Endothelial cell (in vitro differentiated cells): ENCODE measurements at regions not wholly inside any gene's neighbourhood (a gene's known extent, or its start where the extent isn't known, plus 50 kb on each side); places are given as distances from the start of the nearest gene placed in this dataset.

Source experiments
- DNase-seq: peaks from one replicate; pipeline ENCODE4 v3.0.0; 2021; ENCODE audit warnings: low spot score
- H3K27ac Mint-ChIP-seq: one replicate; pipeline ENCODE4 v1.8.0; 2021; ENCODE audit warnings: mixed read lengths, inconsistent platforms; ENCODE audit not compliant: unreplicated experiment
- H3K27me3 Mint-ChIP-seq: one replicate; pipeline ENCODE4 v1.8.0; 2021; ENCODE audit warnings: mild to moderate bottlenecking, moderate library complexity, mixed read lengths, inconsistent platforms; ENCODE audit not compliant: unreplicated experiment
- H3K36me3 Mint-ChIP-seq: one replicate; pipeline ENCODE4 v1.8.0; 2021; ENCODE audit warnings: mild to moderate bottlenecking, low read depth, mixed read lengths, inconsistent platforms; ENCODE audit not compliant: unreplicated experiment
- H3K4me1 Mint-ChIP-seq: one replicate; pipeline ENCODE4 v1.8.0; 2021; ENCODE audit warnings: mild to moderate bottlenecking, mixed read lengths, inconsistent platforms; ENCODE audit not compliant: unreplicated experiment
- H3K4me3 Mint-ChIP-seq: one replicate; pipeline ENCODE4 v1.8.0; 2021; ENCODE audit warnings: mild to moderate bottlenecking, mixed read lengths, inconsistent platforms; ENCODE audit not compliant: unreplicated experiment
- H3K9me3 Mint-ChIP-seq: one replicate; pipeline ENCODE4 v1.8.0; 2021; ENCODE audit warnings: mixed read lengths, inconsistent platforms; ENCODE audit not compliant: unreplicated experiment
- TF ChIP-seq, protein P1 (sequence below): fragments of 200-600 bp; sonication (generic); IDR thresholded peaks from one replicate; pipeline ENCODE4 v1.5.0; 2021; ENCODE audit warnings: antibody characterized with exemption; ENCODE audit not compliant: unreplicated experiment

DNA sequence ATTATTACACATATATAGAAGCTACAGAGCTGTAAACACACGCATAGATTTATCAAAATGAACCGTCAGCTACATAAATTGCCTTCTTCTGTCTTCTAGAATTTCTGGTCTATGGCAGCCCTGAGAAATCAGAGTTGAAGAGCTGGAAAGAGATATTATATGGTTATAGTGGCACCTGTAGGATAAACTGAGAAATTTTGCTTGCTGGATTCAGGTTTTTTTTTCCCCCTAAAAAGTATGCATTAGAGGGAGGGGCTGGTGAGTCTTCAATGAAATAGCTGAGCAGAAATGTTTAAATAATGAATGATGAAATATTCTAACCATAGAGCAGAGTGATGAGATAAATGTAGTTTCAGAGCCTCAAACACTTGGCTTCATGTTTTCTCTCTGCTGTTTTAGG lies 78.0 kb upstream of the DYNC1I1 start:
- H3K27ac Mint-ChIP-seq = no peak overlapping the region
- H3K4me1 Mint-ChIP-seq = peaks cover 6% of the 10 kb centered on the region
- no peak for DNase-seq
- no peak overlapping the region for H3K4me3 Mint-ChIP-seq
- no peaks in the 10 kb centered on the region for H3K36me3 Mint-ChIP-seq
- TF ChIP-seq, protein P1, sequence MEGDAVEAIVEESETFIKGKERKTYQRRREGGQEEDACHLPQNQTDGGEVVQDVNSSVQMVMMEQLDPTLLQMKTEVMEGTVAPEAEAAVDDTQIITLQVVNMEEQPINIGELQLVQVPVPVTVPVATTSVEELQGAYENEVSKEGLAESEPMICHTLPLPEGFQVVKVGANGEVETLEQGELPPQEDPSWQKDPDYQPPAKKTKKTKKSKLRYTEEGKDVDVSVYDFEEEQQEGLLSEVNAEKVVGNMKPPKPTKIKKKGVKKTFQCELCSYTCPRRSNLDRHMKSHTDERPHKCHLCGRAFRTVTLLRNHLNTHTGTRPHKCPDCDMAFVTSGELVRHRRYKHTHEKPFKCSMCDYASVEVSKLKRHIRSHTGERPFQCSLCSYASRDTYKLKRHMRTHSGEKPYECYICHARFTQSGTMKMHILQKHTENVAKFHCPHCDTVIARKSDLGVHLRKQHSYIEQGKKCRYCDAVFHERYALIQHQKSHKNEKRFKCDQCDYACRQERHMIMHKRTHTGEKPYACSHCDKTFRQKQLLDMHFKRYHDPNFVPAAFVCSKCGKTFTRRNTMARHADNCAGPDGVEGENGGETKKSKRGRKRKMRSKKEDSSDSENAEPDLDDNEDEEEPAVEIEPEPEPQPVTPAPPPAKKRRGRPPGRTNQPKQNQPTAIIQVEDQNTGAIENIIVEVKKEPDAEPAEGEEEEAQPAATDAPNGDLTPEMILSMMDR = no peak
- H3K9me3 Mint-ChIP-seq = no peaks in the 10 kb centered on the region
- no peaks in the 10 kb centered on the region for H3K27me3 Mint-ChIP-seq

DNA sequence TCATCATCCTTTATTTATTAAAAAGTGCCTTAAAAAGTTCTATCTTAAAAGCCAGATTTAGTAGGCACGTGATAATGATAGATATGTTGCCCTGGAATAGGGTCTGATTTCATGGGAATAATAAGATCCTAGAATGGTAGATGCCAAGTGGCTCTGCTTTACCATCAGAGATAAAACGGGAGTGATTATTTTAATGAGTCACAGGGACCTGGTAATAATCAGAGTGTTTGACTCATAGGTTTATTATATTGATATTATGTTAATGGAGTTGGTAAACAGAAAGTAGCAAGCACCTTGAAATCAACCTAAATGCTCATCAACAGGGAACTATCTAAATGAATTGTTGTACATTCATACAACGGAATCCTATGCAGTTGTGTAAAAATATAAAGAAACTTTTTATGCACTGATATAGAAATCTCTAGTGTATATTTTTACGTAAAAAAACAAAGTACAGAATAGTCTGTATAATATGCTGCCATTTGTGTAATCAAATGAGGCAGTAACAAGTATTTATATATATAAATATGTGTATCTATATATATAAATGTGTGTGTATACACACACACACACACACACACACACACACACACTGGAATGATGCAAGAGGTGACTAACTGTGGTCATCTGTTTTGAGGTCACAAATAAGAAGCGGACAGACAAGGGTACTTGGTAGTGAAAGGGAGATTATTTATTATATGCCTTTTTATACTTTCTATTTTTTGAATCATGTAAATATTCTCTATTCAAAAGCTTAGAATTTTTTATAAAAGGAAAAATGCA lies 78.6 kb upstream of the DYNC1I1 start:
- peaks cover 6% of the 10 kb centered on the region for H3K4me1 Mint-ChIP-seq
- H3K4me3 Mint-ChIP-seq = no peak overlapping the region
- TF ChIP-seq, protein P1 = no peak
- no peaks in the 10 kb centered on the region for H3K27me3 Mint-ChIP-seq
- no peak for DNase-seq
- no peaks in the 10 kb centered on the region for H3K36me3 Mint-ChIP-seq
- no peak overlapping the region for H3K27ac Mint-ChIP-seq
- no peaks in the 10 kb centered on the region for H3K9me3 Mint-ChIP-seq

DNA sequence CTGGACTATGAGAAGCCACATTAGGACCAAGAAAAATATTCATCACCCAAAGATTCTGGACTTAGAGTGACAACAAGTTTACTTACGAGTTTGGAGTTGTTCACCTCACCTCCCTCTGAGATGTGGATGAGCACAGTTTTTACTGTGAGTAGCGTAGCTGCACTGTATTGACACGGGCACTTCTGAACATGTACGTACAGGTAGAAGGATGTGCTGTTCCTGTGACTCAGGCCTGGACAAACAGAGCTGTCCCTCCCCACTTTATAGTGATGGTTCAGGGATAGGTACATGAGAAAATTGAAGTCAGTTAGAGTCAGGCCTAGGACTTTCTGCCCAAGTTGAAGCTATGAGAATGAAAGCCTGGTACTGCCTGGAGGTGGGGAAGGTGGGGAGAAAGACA lies 80.9 kb upstream of the DYNC1I1 start:
- DNase-seq = no peak

DNA sequence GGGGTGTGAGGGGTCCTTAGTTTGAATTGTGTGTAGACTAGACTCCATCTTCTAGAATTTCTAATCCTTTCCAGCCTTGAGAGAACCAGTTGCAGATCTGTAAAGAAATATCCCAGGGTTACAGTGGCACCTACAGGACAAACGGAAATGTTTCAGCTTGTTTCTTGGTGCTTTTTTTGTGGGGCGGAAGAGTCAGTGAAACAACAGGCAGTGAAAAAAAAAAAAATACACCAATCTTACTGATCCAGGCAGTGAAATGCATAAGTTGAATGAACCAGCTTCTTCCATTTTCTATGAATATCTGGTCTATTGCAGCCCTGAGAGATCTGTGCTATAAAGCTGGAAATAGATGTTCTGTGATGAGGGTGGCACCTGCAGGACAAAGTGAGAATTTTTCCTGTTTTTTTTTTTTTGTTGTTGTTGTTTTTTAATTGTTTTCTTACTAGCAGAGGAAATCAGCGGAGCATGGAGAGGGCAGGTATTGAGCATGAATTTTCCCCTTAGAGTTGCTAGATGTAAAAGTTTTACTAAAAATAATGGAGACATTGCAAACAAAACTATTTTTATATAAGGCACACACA lies 81.9 kb upstream of the DYNC1I1 start:
- Mint-ChIP-seq H3K9me3 (no peaks in the 10 kb centered on the region), H3K27me3 (no peaks in the 10 kb centered on the region), H3K27ac (peak overlapping the region; percentile 10), H3K4me1 (peaks cover 6% of the 10 kb centered on the region), H3K4me3 (no peak overlapping the region), H3K36me3 (no peaks in the 10 kb centered on the region)
- TF ChIP-seq, protein P1 = peak; percentile 83
- peak; percentile 24 for DNase-seq

More for the DNA sequence above, 80.9 kb upstream of the DYNC1I1 start:
- H3K4me1 Mint-ChIP-seq = peaks cover 6% of the 10 kb centered on the region
- TF ChIP-seq, protein P1 = no peak
- H3K36me3 Mint-ChIP-seq = no peaks in the 10 kb centered on the region
- no peak overlapping the region for H3K4me3 Mint-ChIP-seq
- H3K27ac Mint-ChIP-seq = no peak overlapping the region
- H3K9me3 Mint-ChIP-seq = no peaks in the 10 kb centered on the region
- H3K27me3 Mint-ChIP-seq = no peaks in the 10 kb centered on the region

DNA sequence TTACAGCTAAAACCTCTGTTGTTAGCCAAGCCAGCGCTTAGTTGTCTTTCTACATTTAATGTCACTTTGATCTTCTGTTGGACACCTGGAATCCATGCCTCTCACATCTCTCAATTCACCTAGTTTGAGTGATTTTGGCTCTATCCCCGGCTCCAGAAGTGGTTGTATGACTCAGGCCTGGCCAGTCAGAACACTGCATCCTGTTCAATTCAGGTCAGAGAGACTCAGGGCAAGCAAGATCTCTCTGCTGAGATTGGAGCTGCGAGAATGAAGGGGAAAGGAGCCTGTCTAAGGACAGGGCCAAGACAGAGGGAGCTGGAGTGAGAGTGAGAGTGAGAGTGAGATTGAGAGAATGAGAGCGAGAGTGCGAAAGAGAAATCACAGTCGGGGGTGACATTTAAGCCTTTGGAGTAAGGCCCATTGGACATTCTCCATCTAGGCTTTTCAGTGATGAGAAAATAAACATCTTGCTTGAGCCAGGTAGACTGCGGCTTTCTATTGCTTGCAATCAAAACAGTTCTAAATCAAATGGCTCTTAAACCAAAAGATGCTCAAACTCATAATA lies 83.3 kb upstream of the DYNC1I1 start:
- H3K27ac Mint-ChIP-seq = peak overlapping the region; percentile 3
- H3K9me3 Mint-ChIP-seq = no peaks in the 10 kb centered on the region
- DNase-seq = no peak
- TF ChIP-seq, protein P1 = no peak
- H3K36me3 Mint-ChIP-seq = no peaks in the 10 kb centered on the region
- no peaks in the 10 kb centered on the region for H3K27me3 Mint-ChIP-seq
- no peak overlapping the region for H3K4me3 Mint-ChIP-seq
- H3K4me1 Mint-ChIP-seq = peaks cover 6% of the 10 kb centered on the region
